Activated T-cell treated with anti-CD3 and anti-CD28 coated beads, Interleukin-2, amount 50 U/mL, for 72 hours (primary cell): ENCODE measurements at regions not wholly inside any gene's neighbourhood (a gene's known extent, or its start where the extent isn't known, plus 50 kb on each side); places are given as distances from the start of the nearest gene placed in this dataset.

Experiments used
- ATAC-seq, 2 donors: fragments of 150-1000 bp; cut with Tn5 transposase; replicated peaks in 1 of 2; 2 replicates each; pipeline ENCODE4 v1.10.0; 2021; ENCODE audit warnings: moderate library complexity in 2 of 2, mild to moderate bottlenecking in 1 of 2
- DNase-seq, 2 donors: peaks; one replicate each; pipeline ENCODE4 v3.0.0; 2021 to 2022; ENCODE audit warnings: mixed read lengths in 1 of 2
- H3K27ac Mint-ChIP-seq: one replicate; pipeline ENCODE4 v1.8.0; 2022; ENCODE audit warnings: mild to moderate bottlenecking, moderate library complexity, mixed read lengths
- H3K27me3 Mint-ChIP-seq: one replicate; pipeline ENCODE4 v1.8.0; 2022; ENCODE audit warnings: low read depth, mixed read lengths
- H3K36me3 Mint-ChIP-seq, 2 donors: one replicate each; pipeline ENCODE4 v1.8.0; 2022; ENCODE audit warnings: mixed read lengths in 2 of 2, mild to moderate bottlenecking in 1 of 2; ENCODE audit not compliant: insufficient read depth in 2 of 2
- H3K4me1 Mint-ChIP-seq: one replicate; pipeline ENCODE4 v1.8.0; 2022; ENCODE audit warnings: low read depth, mixed read lengths
- H3K4me3 Mint-ChIP-seq, 2 donors: one replicate each; pipeline ENCODE4 v1.8.0; 2022; ENCODE audit warnings: mild to moderate bottlenecking in 2 of 2, mixed read lengths in 2 of 2, moderate library complexity in 2 of 2
- H3K9me3 Mint-ChIP-seq, 2 donors: one replicate each; pipeline ENCODE4 v1.8.0; 2022; ENCODE audit warnings: mixed read lengths in 2 of 2

DNA sequence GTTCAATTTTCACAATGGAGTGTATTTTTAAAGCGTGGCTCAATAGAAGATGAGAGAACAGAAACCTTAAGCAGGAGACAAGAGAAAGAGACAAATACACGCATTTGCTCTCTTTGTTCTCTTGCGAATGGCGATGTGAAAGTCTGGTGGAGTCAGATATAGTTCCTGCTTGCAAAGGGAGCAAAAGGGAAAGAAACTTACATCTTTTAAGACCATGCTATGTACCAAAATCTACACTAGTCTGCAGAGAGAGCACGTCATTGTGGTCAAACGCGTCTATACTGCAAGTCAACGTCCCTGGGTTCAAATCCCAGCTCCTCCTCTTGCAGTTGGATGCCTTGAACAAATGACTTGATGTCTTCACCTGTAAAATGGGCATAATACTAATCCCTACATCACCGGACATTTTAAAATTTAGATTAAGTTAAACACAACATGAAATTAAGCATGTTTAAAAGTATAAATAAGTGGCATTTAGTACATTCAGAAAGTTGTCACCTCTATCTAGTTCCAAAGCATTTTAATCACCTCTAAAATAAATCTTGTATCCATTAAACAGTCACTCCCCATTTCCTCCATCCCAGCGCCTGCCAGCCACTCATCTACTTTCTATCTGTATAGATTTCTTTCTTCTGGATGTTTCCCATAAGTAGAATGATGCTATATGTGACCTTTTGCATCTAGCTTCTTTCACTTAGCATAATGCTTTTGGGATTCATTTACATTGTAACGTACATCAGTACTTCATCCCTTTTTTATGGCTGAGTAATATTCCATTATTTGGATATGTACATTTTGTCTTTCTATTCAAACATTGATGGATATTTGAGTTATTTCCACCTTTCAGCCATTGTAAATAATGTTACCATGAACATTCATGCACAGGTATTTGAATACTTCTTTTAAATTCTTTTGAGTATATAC, 406.9 kb downstream of the TMEM114 start:
- H3K36me3 Mint-ChIP-seq = no peaks in the 10 kb centered on the region
- H3K9me3 Mint-ChIP-seq = peaks cover 4% of the 10 kb centered on the region in 2 donors
- no peak overlapping the region for H3K27ac Mint-ChIP-seq
- no peak for ATAC-seq
- H3K4me1 Mint-ChIP-seq = no peaks in the 10 kb centered on the region
- H3K27me3 Mint-ChIP-seq = no peaks in the 10 kb centered on the region
- H3K4me3 Mint-ChIP-seq = no peak overlapping the region
- DNase-seq = no peak

- ATAC-seq (no peak), DNase-seq (no peak)
- Mint-ChIP-seq H3K27ac (no peak overlapping the region), H3K27me3 (no peaks in the 10 kb centered on the region), H3K36me3 (no peaks in the 10 kb centered on the region), H3K4me3 (no peak overlapping the region), H3K9me3 (peaks cover 4% of the 10 kb centered on the region in 2 donors), H3K4me1 (no peaks in the 10 kb centered on the region)
Observed at GRCh38 chr16:8182761-8183160, 407.6 kb downstream of the TMEM114 start.

- Mint-ChIP-seq H3K4me3 (no peak overlapping the region), H3K27ac (no peak overlapping the region), H3K27me3 (no peaks in the 10 kb centered on the region), H3K4me1 (no peaks in the 10 kb centered on the region), H3K36me3 (no peaks in the 10 kb centered on the region), H3K9me3 (peaks cover 1 to 4% of the 10 kb centered on the region in 2 donors)
- ATAC-seq (no peak), DNase-seq (no peak)
Observed at GRCh38 chr16:8179615-8180014, 410.7 kb downstream of the TMEM114 start.

GRCh38 chr16:8178271-8178670, 412.0 kb downstream of the TMEM114 start:
- Mint-ChIP-seq H3K9me3 (peaks cover 0 to 1% of the 10 kb centered on the region in 2 donors), H3K27me3 (no peaks in the 10 kb centered on the region), H3K4me1 (no peaks in the 10 kb centered on the region), H3K4me3 (no peak overlapping the region), H3K36me3 (no peaks in the 10 kb centered on the region), H3K27ac (no peak overlapping the region)
- ATAC-seq (no peak), DNase-seq (no peak)

DNA sequence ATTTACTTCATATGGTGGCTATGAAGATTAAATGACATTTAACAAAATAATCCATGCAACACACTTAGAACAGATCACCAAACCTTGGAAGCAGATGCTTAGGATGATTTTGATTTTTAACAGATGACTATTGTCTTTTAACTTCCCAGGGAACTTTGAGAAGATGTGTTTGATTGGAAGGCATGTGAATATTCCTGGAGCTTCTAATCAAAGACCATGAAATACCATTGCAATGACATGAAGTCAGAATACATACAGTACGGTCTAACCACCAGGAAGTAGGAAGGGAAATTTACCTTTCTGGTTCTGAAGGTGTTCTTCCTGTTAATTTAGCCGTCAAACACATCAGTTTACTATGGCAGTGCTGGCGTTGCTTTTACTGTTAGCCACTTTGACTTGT, 414.9 kb downstream of the TMEM114 start:
- no peak for ATAC-seq
- H3K36me3 Mint-ChIP-seq = peaks cover 0 to 2% of the 10 kb centered on the region in 2 donors

GRCh38 chr16:8173111-8173644, 417.1 kb downstream of the TMEM114 start:
- DNase-seq = peak; percentile 23 to 40
- Mint-ChIP-seq H3K36me3 (peaks cover 0 to 2% of the 10 kb centered on the region in 2 donors), H3K9me3 (peaks cover 2 to 9% of the 10 kb centered on the region in 2 donors), H3K4me3 (no peak overlapping the region), H3K27ac (no peak overlapping the region), H3K27me3 (no peaks in the 10 kb centered on the region), H3K4me1 (no peaks in the 10 kb centered on the region)
- no peak for ATAC-seq

More for the DNA sequence above, 414.9 kb downstream of the TMEM114 start:
- no peak for DNase-seq
- no peaks in the 10 kb centered on the region for H3K4me1 Mint-ChIP-seq
- peaks cover 2 to 3% of the 10 kb centered on the region in 2 donors for H3K9me3 Mint-ChIP-seq
- no peak overlapping the region for H3K27ac Mint-ChIP-seq
- no peak overlapping the region for H3K4me3 Mint-ChIP-seq
- H3K27me3 Mint-ChIP-seq = no peaks in the 10 kb centered on the region

- no peak for ATAC-seq
- H3K9me3 Mint-ChIP-seq = peaks cover 2 to 9% of the 10 kb centered on the region in 2 donors
- DNase-seq = no peak
- no peak overlapping the region for H3K27ac Mint-ChIP-seq
- peaks cover 0 to 2% of the 10 kb centered on the region in 2 donors for H3K36me3 Mint-ChIP-seq
- H3K27me3 Mint-ChIP-seq = no peaks in the 10 kb centered on the region
- no peak overlapping the region for H3K4me3 Mint-ChIP-seq
- no peaks in the 10 kb centered on the region for H3K4me1 Mint-ChIP-seq
Observed at GRCh38 chr16:8172551-8172950, 417.8 kb downstream of the TMEM114 start.

- H3K27me3 Mint-ChIP-seq = no peaks in the 10 kb centered on the region
- H3K4me1 Mint-ChIP-seq = no peaks in the 10 kb centered on the region
- peaks cover 0 to 2% of the 10 kb centered on the region in 2 donors for H3K36me3 Mint-ChIP-seq
- ATAC-seq (no peak), DNase-seq (no peak)
- no peak overlapping the region for H3K4me3 Mint-ChIP-seq
- no peak overlapping the region for H3K27ac Mint-ChIP-seq
- H3K9me3 Mint-ChIP-seq = peaks cover 2 to 10% of the 10 kb centered on the region in 2 donors
Observed at GRCh38 chr16:8168016-8168415, 422.3 kb downstream of the TMEM114 start.

- ATAC-seq (no peak), DNase-seq (no peak)
- Mint-ChIP-seq H3K27me3 (no peaks in the 10 kb centered on the region), H3K27ac (no peak overlapping the region), H3K36me3 (peaks cover 0 to 2% of the 10 kb centered on the region in 2 donors), H3K4me3 (no peak overlapping the region), H3K4me1 (no peaks in the 10 kb centered on the region), H3K9me3 (peaks cover 3 to 11% of the 10 kb centered on the region in 2 donors)
Observed at GRCh38 chr16:8167436-8167835, 422.9 kb downstream of the TMEM114 start.

- DNase-seq (no peak), ATAC-seq (no peak)
- Mint-ChIP-seq H3K27me3 (no peaks in the 10 kb centered on the region), H3K27ac (no peak overlapping the region), H3K4me1 (no peaks in the 10 kb centered on the region), H3K9me3 (peaks cover 7 to 18% of the 10 kb centered on the region in 2 donors), H3K36me3 (no peaks in the 10 kb centered on the region), H3K4me3 (no peak overlapping the region)
Observed at GRCh38 chr16:8158051-8158450, 432.3 kb downstream of the TMEM114 start.

DNA sequence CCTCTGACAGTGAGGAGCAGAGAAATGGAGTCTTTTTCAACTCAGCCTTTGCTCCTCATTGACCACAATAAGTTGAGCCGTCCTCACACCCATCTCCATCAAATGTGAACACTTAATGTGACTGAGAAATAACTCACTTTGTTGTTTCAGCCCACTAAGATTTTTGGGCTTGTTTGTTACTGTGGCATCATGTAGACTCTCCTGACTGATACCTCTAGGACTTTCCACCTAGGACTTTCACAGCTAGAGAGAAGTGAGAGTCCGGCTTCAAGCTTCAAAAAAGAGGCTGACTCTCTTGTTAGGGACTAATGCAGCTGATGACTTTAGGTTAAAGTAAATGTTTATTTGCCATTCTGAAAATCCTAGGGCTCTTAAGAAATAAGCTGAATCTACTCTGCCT, 435.0 kb downstream of the TMEM114 start:
- Mint-ChIP-seq H3K4me1 (no peaks in the 10 kb centered on the region), H3K27ac (no peak overlapping the region), H3K36me3 (no peaks in the 10 kb centered on the region), H3K4me3 (no peak overlapping the region), H3K9me3 (peaks cover 5 to 17% of the 10 kb centered on the region in 2 donors), H3K27me3 (no peaks in the 10 kb centered on the region)
- DNase-seq (no peak), ATAC-seq (no peak)

- H3K9me3 Mint-ChIP-seq = peaks cover 2 to 3% of the 10 kb centered on the region in 2 donors
- H3K27me3 Mint-ChIP-seq = no peaks in the 10 kb centered on the region
- DNase-seq = no peak
- H3K4me3 Mint-ChIP-seq = no peak overlapping the region
- H3K36me3 Mint-ChIP-seq = no peaks in the 10 kb centered on the region
- no peaks in the 10 kb centered on the region for H3K4me1 Mint-ChIP-seq
- no peak for ATAC-seq
- H3K27ac Mint-ChIP-seq = no peak overlapping the region
Observed at GRCh38 chr16:8146256-8147012, 443.9 kb downstream of the TMEM114 start.

GRCh38 chr16:8138666-8139065, 451.6 kb downstream of the TMEM114 start:
- Mint-ChIP-seq H3K9me3 (peaks cover 2% of the 10 kb centered on the region in 2 donors), H3K27ac (no peak overlapping the region), H3K27me3 (no peaks in the 10 kb centered on the region), H3K4me3 (no peak overlapping the region), H3K4me1 (no peaks in the 10 kb centered on the region), H3K36me3 (no peaks in the 10 kb centered on the region)
- no peak for DNase-seq
- no peak for ATAC-seq
